ENCODE measurements at regions not wholly inside any gene's neighbourhood (a gene's known extent, or its start where the extent isn't known, plus 50 kb on each side); places are given as distances from the start of the nearest gene placed in this dataset.

GRCh38 chr6:169335301-169335700 lies 81.7 kb upstream of the THBS2 start:
- Histone ChIP-seq H3K36me3 (no peaks in the 10 kb centered on the region), H3K27me3 (ENCODE audit: insufficient read depth, low read depth, severe bottlenecking) (no peaks in the 10 kb centered on the region), H3K9me3 (ENCODE audit: severe bottlenecking) (no peaks in the 10 kb centered on the region), H3K4me3 (ENCODE audit: low read depth, low read length) (no peak overlapping the region), H3K27ac (no peak overlapping the region)
- TF ChIP-seq CTCF (IDR thresholded peaks at IDR 0.05; ENCODE audit: low read depth, low read length): no peak
- no peak for DNase-seq

- H3K27me3 ChIP-seq (ENCODE audit: insufficient read depth, low read depth, severe bottlenecking): no peaks in the 10 kb centered on the region
- no peak for DNase-seq
Measured at GRCh38 chr6:169332250-169332649, 78.6 kb upstream of the THBS2 start.

DNA sequence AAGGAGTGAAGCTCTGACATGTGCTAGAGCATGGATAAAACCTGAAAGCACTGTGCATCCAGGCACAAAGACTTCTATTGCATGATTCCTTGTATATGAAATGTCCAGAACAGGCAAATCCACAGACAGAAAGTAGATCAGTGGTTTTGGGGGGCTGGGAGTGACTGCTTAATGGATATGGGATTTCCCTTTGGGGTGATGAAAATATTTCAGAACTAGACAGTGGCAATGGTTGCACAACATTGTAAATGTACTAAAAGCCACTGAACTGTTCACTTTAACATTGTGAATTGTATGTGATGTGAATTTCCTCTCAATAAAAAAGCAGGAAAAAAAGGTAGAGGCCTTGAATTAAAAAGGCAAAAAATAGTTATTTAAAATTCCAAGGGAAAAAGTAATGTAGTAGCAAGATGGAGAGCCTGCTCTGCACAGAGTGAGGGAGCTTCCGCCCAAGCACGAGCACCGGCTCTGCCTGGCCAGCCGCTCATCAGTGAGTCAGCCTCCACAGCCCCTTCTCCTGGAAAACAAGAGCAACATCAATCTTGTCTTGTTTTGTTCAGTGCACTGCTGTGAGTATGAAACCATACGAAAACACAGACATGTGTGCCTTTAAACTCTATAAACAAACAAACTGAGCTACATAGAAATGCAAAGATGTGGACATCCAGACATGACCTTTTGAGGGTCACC lies 74.6 kb upstream of the THBS2 start:
- Histone ChIP-seq H3K27ac (no peak overlapping the region), H3K9me3 (ENCODE audit: severe bottlenecking) (no peaks in the 10 kb centered on the region), H3K27me3 (ENCODE audit: insufficient read depth, low read depth, severe bottlenecking) (no peaks in the 10 kb centered on the region), H3K4me3 (ENCODE audit: low read depth, low read length) (no peak overlapping the region), H3K36me3 (no peaks in the 10 kb centered on the region)
- TF ChIP-seq CTCF (IDR thresholded peaks at IDR 0.05; ENCODE audit: low read depth, low read length): no peak
- no peak for DNase-seq

More at GRCh38 chr6:169332250-169332649, 78.6 kb upstream of the THBS2 start:
- TF ChIP-seq CTCF (IDR thresholded peaks at IDR 0.05; ENCODE audit: low read depth, low read length): no peak
- no peaks in the 10 kb centered on the region for H3K36me3 ChIP-seq
- no peak overlapping the region for H3K4me3 ChIP-seq (ENCODE audit: low read depth, low read length)
- H3K27ac ChIP-seq: no peak overlapping the region
- no peaks in the 10 kb centered on the region for H3K9me3 ChIP-seq (ENCODE audit: severe bottlenecking)

DNA sequence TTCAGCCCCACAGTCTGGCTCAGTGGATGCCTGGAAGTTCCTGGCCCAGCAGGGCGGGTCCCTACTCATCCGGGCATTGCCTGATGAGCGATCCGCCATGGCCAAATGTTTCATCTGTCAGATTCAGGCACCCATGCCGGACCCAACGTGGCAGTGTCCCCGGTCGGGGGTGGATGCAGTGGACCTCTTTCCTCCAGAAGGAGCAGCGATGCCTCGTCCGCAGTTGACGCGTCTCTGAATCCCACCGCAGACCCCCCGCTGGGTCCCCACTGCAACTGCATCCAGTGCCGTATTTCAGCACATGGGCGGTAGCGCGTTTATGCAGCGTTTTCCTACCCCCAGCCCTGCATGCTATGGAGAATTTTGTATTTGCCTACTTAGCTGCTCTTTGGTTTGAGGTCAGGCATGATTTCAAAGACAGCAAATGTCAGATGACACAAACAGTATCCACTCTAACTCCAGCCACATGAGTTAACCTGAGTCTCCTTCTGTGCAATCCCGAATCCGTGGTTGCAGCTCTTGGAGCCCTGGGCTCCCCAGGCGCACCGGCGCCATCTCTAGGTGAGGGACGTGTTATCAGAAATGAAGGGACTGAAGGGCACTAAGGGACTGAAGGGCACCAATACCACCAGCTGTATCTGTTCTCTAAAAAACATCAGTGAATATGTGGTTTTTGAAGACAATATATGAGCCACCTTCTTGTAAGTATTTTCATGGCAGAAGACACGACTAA lies 72.6 kb upstream of the THBS2 start:
- H3K4me3 ChIP-seq (ENCODE audit: low read depth, low read length): no peak overlapping the region
- H3K27ac ChIP-seq: no peak overlapping the region
- peak; percentile 55 for TF ChIP-seq CTCF (IDR thresholded peaks at IDR 0.05; ENCODE audit: low read depth, low read length)
- no peaks in the 10 kb centered on the region for H3K9me3 ChIP-seq (ENCODE audit: severe bottlenecking)
- H3K27me3 ChIP-seq (ENCODE audit: insufficient read depth, low read depth, severe bottlenecking): no peaks in the 10 kb centered on the region
- H3K36me3 ChIP-seq: no peaks in the 10 kb centered on the region
- peak; percentile 43 for DNase-seq

GRCh38 chr6:169324656-169325459 lies 71.2 kb upstream of the THBS2 start:
- H3K36me3 ChIP-seq: no peaks in the 10 kb centered on the region
- H3K27ac ChIP-seq: no peak overlapping the region
- H3K4me3 ChIP-seq (ENCODE audit: low read depth, low read length): no peak overlapping the region
- H3K27me3 ChIP-seq (ENCODE audit: insufficient read depth, low read depth, severe bottlenecking): no peaks in the 10 kb centered on the region
- no peaks in the 10 kb centered on the region for H3K9me3 ChIP-seq (ENCODE audit: severe bottlenecking)
- no peak for DNase-seq
- no peak for TF ChIP-seq CTCF (IDR thresholded peaks at IDR 0.05; ENCODE audit: low read depth, low read length)
